GM10266 (cell line): ENCODE measurements at regions not wholly inside any gene's neighbourhood (a gene's known extent, or its start where the extent isn't known, plus 50 kb on each side); places are given as distances from the start of the nearest gene placed in this dataset.

Source experiments
- DNase-seq: peaks from one replicate; pipeline ENCODE4 v3.0.0; 2012; ENCODE audit errors: extremely low spot score
- CTCF ChIP-seq: IDR thresholded peaks from 2 replicates; pipeline ENCODE4 v1.5.1; 2012; ENCODE audit warnings: mild to moderate bottlenecking, low read depth; ENCODE audit not compliant: control insufficient read depth, insufficient read depth; ENCODE audit errors: missing control alignments

GRCh38 chr4:29259556-29259955 lies 1460.6 kb upstream of the PCDH7 start:
- no peak for TF ChIP-seq CTCF
- DNase-seq = no peak

- no peak for DNase-seq
- TF ChIP-seq CTCF = no peak
Measured at GRCh38 chr4:29262986-29263385, 1457.2 kb upstream of the PCDH7 start.

- DNase-seq = no peak
- TF ChIP-seq CTCF = no peak
Measured at GRCh38 chr4:29276150-29276549, 1444.0 kb upstream of the PCDH7 start.

GRCh38 chr4:29277381-29277780 lies 1442.8 kb upstream of the PCDH7 start:
- no peak for DNase-seq
- no peak for TF ChIP-seq CTCF

GRCh38 chr4:29278585-29278984 lies 1441.6 kb upstream of the PCDH7 start:
- TF ChIP-seq CTCF = no peak

GRCh38 chr4:29289118-29289517 lies 1431.1 kb upstream of the PCDH7 start:
- no peak for TF ChIP-seq CTCF
- no peak for DNase-seq

More at GRCh38 chr4:29278585-29278984, 1441.6 kb upstream of the PCDH7 start:
- no peak for DNase-seq

GRCh38 chr4:29295280-29295679 lies 1424.9 kb upstream of the PCDH7 start:
- no peak for TF ChIP-seq CTCF
- no peak for DNase-seq
